ENCODE measurements at regions not wholly inside any gene's neighbourhood (a gene's known extent, or its start where the extent isn't known, plus 50 kb on each side); places are given as distances from the start of the nearest gene placed in this dataset.

DNA sequence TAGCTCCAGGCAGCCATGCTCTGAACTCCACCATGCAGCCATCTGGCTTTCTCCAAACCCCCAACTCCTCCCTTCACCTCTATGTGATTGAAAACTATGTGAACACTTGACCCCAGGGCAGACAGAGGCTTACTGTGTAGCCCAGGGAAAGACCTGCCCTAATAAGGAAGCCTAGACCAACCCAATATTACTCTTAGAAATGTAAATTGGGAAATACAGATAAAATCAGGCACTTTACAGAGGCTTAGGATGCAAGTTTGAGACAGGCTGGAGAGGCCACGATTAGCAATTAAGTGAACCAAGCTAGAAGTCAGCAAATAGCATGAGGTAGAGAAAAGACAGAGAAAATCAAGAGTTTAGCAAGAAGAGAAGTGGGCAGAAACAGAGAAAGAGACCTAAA is 141.7 kb upstream of the ABCA1 start:
- H3K9ac ChIP-seq (ENCODE audit: insufficient read length, low read depth): no peak overlapping the region
- no peaks in the 10 kb centered on the region for H3K27me3 ChIP-seq (ENCODE audit: insufficient read depth, insufficient read length)
- no peaks in the 10 kb centered on the region for H3K4me1 ChIP-seq (ENCODE audit: insufficient read depth, insufficient read length)
- DNase-seq (ENCODE audit: low read depth, low spot score): no peak
- TF ChIP-seq ZNF274 (IDR thresholded peaks at IDR 0.05; ENCODE audit: low read depth, low read length): no peak
- no peak for TF ChIP-seq SUZ12 (IDR thresholded peaks at IDR 0.05; ENCODE audit: extremely low read depth, insufficient read depth, insufficient read length)
- no peak for TF ChIP-seq YY1 (IDR thresholded peaks at IDR 0.05; ENCODE audit: insufficient read depth, insufficient read length)
- no peaks in the 10 kb centered on the region for H3K36me3 ChIP-seq (ENCODE audit: insufficient read depth, insufficient read length, low read length)
- H3K4me3 ChIP-seq (ENCODE audit: insufficient read length, low read depth): no peak overlapping the region
- H3K9me3 ChIP-seq (ENCODE audit: insufficient read depth, low read length): no peaks in the 10 kb centered on the region

GRCh38 chr9:105070176-105070575 is 142.2 kb upstream of the ABCA1 start:
- no peak for DNase-seq (ENCODE audit: low read depth, low spot score)
- no peaks in the 10 kb centered on the region for H3K36me3 ChIP-seq (ENCODE audit: insufficient read depth, insufficient read length, low read length)
- TF ChIP-seq YY1 (IDR thresholded peaks at IDR 0.05; ENCODE audit: insufficient read depth, insufficient read length) (no peak), SUZ12 (IDR thresholded peaks at IDR 0.05; ENCODE audit: extremely low read depth, insufficient read depth, insufficient read length) (no peak), ZNF274 (IDR thresholded peaks at IDR 0.05; ENCODE audit: low read depth, low read length) (no peak)
- H3K4me1 ChIP-seq (ENCODE audit: insufficient read depth, insufficient read length): no peaks in the 10 kb centered on the region
- H3K9ac ChIP-seq (ENCODE audit: insufficient read length, low read depth): no peak overlapping the region
- H3K4me3 ChIP-seq (ENCODE audit: insufficient read length, low read depth): no peak overlapping the region
- no peaks in the 10 kb centered on the region for H3K27me3 ChIP-seq (ENCODE audit: insufficient read depth, insufficient read length)
- H3K9me3 ChIP-seq (ENCODE audit: insufficient read depth, low read length): no peaks in the 10 kb centered on the region

GRCh38 chr9:105072476-105072875 is 144.5 kb upstream of the ABCA1 start:
- TF ChIP-seq YY1 (IDR thresholded peaks at IDR 0.05; ENCODE audit: insufficient read depth, insufficient read length) (no peak), ZNF274 (IDR thresholded peaks at IDR 0.05; ENCODE audit: low read depth, low read length) (no peak), SUZ12 (IDR thresholded peaks at IDR 0.05; ENCODE audit: extremely low read depth, insufficient read depth, insufficient read length) (no peak)
- Histone ChIP-seq H3K27me3 (ENCODE audit: insufficient read depth, insufficient read length) (no peaks in the 10 kb centered on the region), H3K4me3 (ENCODE audit: insufficient read length, low read depth) (no peak overlapping the region), H3K36me3 (ENCODE audit: insufficient read depth, insufficient read length, low read length) (no peaks in the 10 kb centered on the region), H3K4me1 (ENCODE audit: insufficient read depth, insufficient read length) (no peaks in the 10 kb centered on the region), H3K9me3 (ENCODE audit: insufficient read depth, low read length) (no peaks in the 10 kb centered on the region), H3K9ac (ENCODE audit: insufficient read length, low read depth) (no peak overlapping the region)
- no peak for DNase-seq (ENCODE audit: low read depth, low spot score)

DNA sequence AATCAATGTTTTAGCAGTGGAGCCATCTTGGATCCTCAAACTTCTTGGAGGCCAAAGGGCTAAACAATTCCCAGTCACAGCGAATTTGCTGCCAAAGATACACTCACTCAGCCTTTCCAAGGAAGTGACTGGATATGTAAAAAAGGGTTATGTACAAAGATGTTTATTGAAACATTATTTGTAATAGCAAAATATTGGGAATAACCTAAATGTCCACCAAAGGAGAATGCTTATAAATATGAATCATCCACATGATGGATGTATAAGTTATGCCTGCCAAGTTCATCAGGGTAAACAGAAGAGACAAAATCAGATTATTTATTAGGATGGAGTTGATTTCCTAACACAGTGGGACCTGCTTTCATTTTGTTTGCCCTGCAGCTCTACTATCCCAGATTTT is 145.2 kb upstream of the ABCA1 start:
- no peak for TF ChIP-seq YY1 (IDR thresholded peaks at IDR 0.05; ENCODE audit: insufficient read depth, insufficient read length)
- H3K36me3 ChIP-seq (ENCODE audit: insufficient read depth, insufficient read length, low read length): no peaks in the 10 kb centered on the region

GRCh38 chr9:105074491-105074890 is 146.5 kb upstream of the ABCA1 start:
- H3K4me1 ChIP-seq (ENCODE audit: insufficient read depth, insufficient read length): no peaks in the 10 kb centered on the region
- H3K27me3 ChIP-seq (ENCODE audit: insufficient read depth, insufficient read length): no peaks in the 10 kb centered on the region
- DNase-seq (ENCODE audit: low read depth, low spot score): no peak
- TF ChIP-seq ZNF274 (IDR thresholded peaks at IDR 0.05; ENCODE audit: low read depth, low read length) (no peak), YY1 (IDR thresholded peaks at IDR 0.05; ENCODE audit: insufficient read depth, insufficient read length) (no peak), SUZ12 (IDR thresholded peaks at IDR 0.05; ENCODE audit: extremely low read depth, insufficient read depth, insufficient read length) (no peak)
- H3K4me3 ChIP-seq (ENCODE audit: insufficient read length, low read depth): no peak overlapping the region
- no peak overlapping the region for H3K9ac ChIP-seq (ENCODE audit: insufficient read length, low read depth)
- no peaks in the 10 kb centered on the region for H3K36me3 ChIP-seq (ENCODE audit: insufficient read depth, insufficient read length, low read length)
- no peaks in the 10 kb centered on the region for H3K9me3 ChIP-seq (ENCODE audit: insufficient read depth, low read length)

More for the DNA sequence above, 145.2 kb upstream of the ABCA1 start:
- Histone ChIP-seq H3K4me1 (ENCODE audit: insufficient read depth, insufficient read length) (no peaks in the 10 kb centered on the region), H3K27me3 (ENCODE audit: insufficient read depth, insufficient read length) (no peaks in the 10 kb centered on the region), H3K9ac (ENCODE audit: insufficient read length, low read depth) (no peak overlapping the region), H3K4me3 (ENCODE audit: insufficient read length, low read depth) (no peak overlapping the region), H3K9me3 (ENCODE audit: insufficient read depth, low read length) (no peaks in the 10 kb centered on the region)
- no peak for DNase-seq (ENCODE audit: low read depth, low spot score)

GRCh38 chr9:105076729-105077128 is 148.8 kb upstream of the ABCA1 start:
- TF ChIP-seq ZNF274 (IDR thresholded peaks at IDR 0.05; ENCODE audit: low read depth, low read length): no peak
- TF ChIP-seq YY1 (IDR thresholded peaks at IDR 0.05; ENCODE audit: insufficient read depth, insufficient read length): no peak
- no peak for TF ChIP-seq SUZ12 (IDR thresholded peaks at IDR 0.05; ENCODE audit: extremely low read depth, insufficient read depth, insufficient read length)
- Histone ChIP-seq H3K4me3 (ENCODE audit: insufficient read length, low read depth) (no peak overlapping the region), H3K9ac (ENCODE audit: insufficient read length, low read depth) (no peak overlapping the region), H3K36me3 (ENCODE audit: insufficient read depth, insufficient read length, low read length) (no peaks in the 10 kb centered on the region), H3K27me3 (ENCODE audit: insufficient read depth, insufficient read length) (no peaks in the 10 kb centered on the region), H3K9me3 (ENCODE audit: insufficient read depth, low read length) (no peaks in the 10 kb centered on the region), H3K4me1 (ENCODE audit: insufficient read depth, insufficient read length) (no peaks in the 10 kb centered on the region)
- DNase-seq (ENCODE audit: low read depth, low spot score): no peak

DNA sequence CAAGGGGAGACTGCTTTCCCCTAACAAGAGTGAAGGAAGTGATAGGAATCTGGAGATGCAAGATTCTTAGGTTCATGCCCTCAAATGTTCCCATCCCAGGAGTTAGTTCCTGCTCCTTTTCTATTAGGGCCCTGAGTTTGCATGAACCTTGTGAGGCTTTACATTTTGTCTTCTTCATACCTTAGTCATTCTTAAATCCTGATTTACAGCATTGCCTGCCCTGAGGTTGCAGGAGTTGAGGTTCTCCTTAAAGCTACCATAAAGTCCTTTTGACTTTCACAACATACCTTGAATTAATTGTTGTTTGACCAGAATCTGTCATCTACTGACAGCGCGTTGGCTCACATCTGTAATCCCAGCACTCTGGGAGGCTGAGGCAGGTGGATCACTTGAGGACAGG is 151.5 kb upstream of the ABCA1 start:
- H3K9me3 ChIP-seq (ENCODE audit: insufficient read depth, low read length): no peaks in the 10 kb centered on the region
- H3K4me1 ChIP-seq (ENCODE audit: insufficient read depth, insufficient read length): no peaks in the 10 kb centered on the region
- TF ChIP-seq SUZ12 (IDR thresholded peaks at IDR 0.05; ENCODE audit: extremely low read depth, insufficient read depth, insufficient read length) (no peak), ZNF274 (IDR thresholded peaks at IDR 0.05; ENCODE audit: low read depth, low read length) (no peak), YY1 (IDR thresholded peaks at IDR 0.05; ENCODE audit: insufficient read depth, insufficient read length) (no peak)
- no peak for DNase-seq (ENCODE audit: low read depth, low spot score)
- H3K4me3 ChIP-seq (ENCODE audit: insufficient read length, low read depth): no peak overlapping the region
- no peak overlapping the region for H3K9ac ChIP-seq (ENCODE audit: insufficient read length, low read depth)
- H3K36me3 ChIP-seq (ENCODE audit: insufficient read depth, insufficient read length, low read length): no peaks in the 10 kb centered on the region
- no peaks in the 10 kb centered on the region for H3K27me3 ChIP-seq (ENCODE audit: insufficient read depth, insufficient read length)

DNA sequence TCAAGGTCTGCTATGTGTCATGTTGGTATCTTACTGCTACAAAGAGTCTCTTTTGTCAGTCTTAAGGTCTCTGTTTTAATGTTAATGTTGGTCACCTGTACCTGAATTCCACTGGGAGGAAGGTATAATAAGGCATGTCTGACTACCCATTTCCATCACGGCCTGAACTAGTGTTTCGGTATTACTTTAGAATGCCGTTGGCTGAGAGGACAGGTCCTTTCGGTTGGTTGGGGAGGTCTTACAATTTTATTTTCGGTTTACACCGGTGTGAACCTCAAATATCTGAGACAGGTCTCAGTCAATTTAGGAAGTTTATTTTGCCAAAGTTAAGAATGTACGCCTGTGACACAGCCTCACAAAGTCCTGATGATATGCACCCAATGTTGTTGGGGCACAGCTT is 154.9 kb upstream of the ABCA1 start:
- H3K27me3 ChIP-seq (ENCODE audit: insufficient read depth, insufficient read length): no peaks in the 10 kb centered on the region
- H3K9me3 ChIP-seq (ENCODE audit: insufficient read depth, low read length): no peaks in the 10 kb centered on the region
- H3K4me1 ChIP-seq (ENCODE audit: insufficient read depth, insufficient read length): no peaks in the 10 kb centered on the region
- TF ChIP-seq SUZ12 (IDR thresholded peaks at IDR 0.05; ENCODE audit: extremely low read depth, insufficient read depth, insufficient read length) (no peak), ZNF274 (IDR thresholded peaks at IDR 0.05; ENCODE audit: low read depth, low read length) (no peak), YY1 (IDR thresholded peaks at IDR 0.05; ENCODE audit: insufficient read depth, insufficient read length) (no peak)
- DNase-seq (ENCODE audit: low read depth, low spot score): no peak
- no peak overlapping the region for H3K9ac ChIP-seq (ENCODE audit: insufficient read length, low read depth)
- H3K36me3 ChIP-seq (ENCODE audit: insufficient read depth, insufficient read length, low read length): no peaks in the 10 kb centered on the region
- H3K4me3 ChIP-seq (ENCODE audit: insufficient read length, low read depth): no peak overlapping the region

Measured in NT2/D1 (cell line).